Right cardiac atrium (tissue), 5 donors: ENCODE measurements at regions not wholly inside any gene's neighbourhood (a gene's known extent, or its start where the extent isn't known, plus 50 kb on each side); places are given as distances from the start of the nearest gene placed in this dataset.

Source experiments
- ATAC-seq, 2 donors: fragments of 200-7000 bp; cut with Tn5 transposase; one replicate each; pipeline versions ENCODE4 v1.8.0 to v1.9.1; 2020; ENCODE audit warnings: moderate library complexity in 2 of 2, mild to moderate bottlenecking in 1 of 2
- DNase-seq, 3 donors: peaks; one replicate each; pipeline ENCODE4 v3.0.0-alpha.2; 2020
- H3K27ac ChIP-seq: one replicate; pipeline ENCODE4 v1.5.1; 2013; ENCODE audit warnings: mild to moderate bottlenecking, low read length, control low read depth, moderate library complexity
- H3K27me3 ChIP-seq: one replicate; pipeline ENCODE4 v1.6.1; 2013; ENCODE audit not compliant: control insufficient read depth, insufficient read depth
- H3K4me1 ChIP-seq: one replicate; pipeline ENCODE4 v1.6.1; 2013; ENCODE audit warnings: low read length; ENCODE audit not compliant: control insufficient read depth, insufficient read depth
- H3K4me3 ChIP-seq: one replicate; pipeline ENCODE4 v1.5.1; 2013; ENCODE audit warnings: low read length, control low read depth
- H3K9me3 ChIP-seq: one replicate; pipeline ENCODE4 v1.6.1; 2013; ENCODE audit warnings: low read length; ENCODE audit not compliant: control insufficient read depth
- WGBS: extraction: QIAGEN DNeasy Blood & Tissue Kit; methylation state at CpG from one replicate; pipeline ENCODE4 v1.1.7; 2013; 5-methylcytosine and 5-hydroxymethylcytosine counted together
- intact Hi-C, 4 donors: fragments of 100-400 bp; cut with DNase I; formaldehyde crosslinking; loops; one replicate each; pipeline versions ENCODE4 v1.11.0 to v1.14.0; 2022 to 2023
- donor health status: healthy with polysubstance abuse.
- donor health status: DM: no; HTN: yes; CAD: no.
- donor health status: DM: no; HTN: no; CAD: no.
- donor health status: DM: no; HTN: yes; CAD: no; lungs with severe emphysema.
- donor health status: DM: yes; HTN: yes; CAD: no.

DNA sequence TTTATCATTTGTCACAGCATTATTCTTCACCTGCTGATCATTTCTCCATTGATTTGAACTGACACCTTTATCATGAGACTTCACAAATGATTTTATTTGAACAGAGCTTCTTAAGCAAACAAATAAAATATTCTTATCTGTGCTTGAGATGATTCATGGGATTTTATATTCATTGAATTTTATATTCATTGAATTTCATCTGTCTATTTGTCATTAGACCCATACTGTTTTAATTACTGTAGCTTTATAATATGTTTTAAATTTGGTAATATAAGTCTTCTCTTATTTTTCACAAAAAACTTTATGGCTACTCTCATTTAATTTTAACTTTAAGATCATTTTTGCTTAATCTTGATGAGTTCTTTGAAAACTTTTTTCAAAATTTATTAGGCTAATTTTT lies 777.4 kb upstream of the TBX3 start:
- Histone ChIP-seq H3K9me3 (no peaks in the 10 kb centered on the region), H3K4me3 (no peak overlapping the region), H3K4me1 (no peaks in the 10 kb centered on the region), H3K27me3 (no peaks in the 10 kb centered on the region), H3K27ac (no peak overlapping the region)
- intact Hi-C loops = loop anchor here in 1 of 4 donors (10.0 kb wide), 1 partner anchor 453 kb away; no protein-coding TSS in a partner anchor
- no peak for DNase-seq
- no peak for ATAC-seq

- Histone ChIP-seq H3K27ac (no peak overlapping the region), H3K27me3 (no peaks in the 10 kb centered on the region), H3K9me3 (no peaks in the 10 kb centered on the region), H3K4me3 (no peak overlapping the region), H3K4me1 (no peaks in the 10 kb centered on the region)
- no peak for ATAC-seq
- intact Hi-C loops = no loop called here
- no peak for DNase-seq
- 97% methylated on average over 3 of the region's 3 CpGs for WGBS
Observed at GRCh38 chr12:115457798-115458197, 773.8 kb upstream of the TBX3 start.

DNA sequence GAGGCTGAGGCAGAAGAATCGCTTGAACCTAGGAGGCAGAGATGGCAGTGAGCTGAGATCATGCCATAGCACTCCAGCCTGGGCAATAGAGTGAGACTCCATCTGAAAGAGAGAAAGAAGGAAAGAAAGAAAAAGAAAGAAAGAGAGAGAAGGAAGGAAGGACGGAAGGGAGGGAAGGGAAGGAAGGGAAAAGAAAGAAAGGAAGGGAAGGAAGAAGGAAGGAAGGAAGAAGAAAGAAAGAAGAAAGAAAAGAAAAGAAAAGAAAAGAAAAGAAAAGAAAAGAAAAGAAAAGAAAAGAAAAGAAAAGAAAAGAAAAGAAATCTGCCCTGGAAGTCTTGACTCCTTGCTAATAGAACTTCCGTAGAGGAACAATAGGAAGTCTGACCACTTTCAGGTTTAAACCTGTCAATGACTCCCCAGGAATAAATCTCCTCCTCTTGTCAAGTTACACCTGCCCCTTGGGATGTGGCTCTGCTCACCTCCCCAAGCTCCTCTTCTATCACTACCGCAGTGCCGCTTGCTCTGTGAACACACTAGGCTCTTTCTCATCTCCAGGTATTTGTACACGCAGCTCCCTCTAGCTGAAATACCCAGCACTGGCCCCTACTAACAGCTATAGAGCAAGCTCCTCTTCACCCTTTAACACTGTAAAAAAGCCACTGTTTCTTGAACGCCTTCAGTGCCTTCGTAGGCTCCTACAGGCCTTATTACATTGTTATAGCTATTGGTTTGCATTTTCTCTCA lies 773.1 kb upstream of the TBX3 start:
- 84% methylated on average over 7 of the region's 8 CpGs for WGBS

GRCh38 chr12:115455268-115455681 lies 771.3 kb upstream of the TBX3 start:
- H3K4me3 ChIP-seq = no peak overlapping the region
- DNase-seq (no peak), ATAC-seq (no peak)
- WGBS = 65% methylated on average over 8 of the region's 8 CpGs
- H3K4me1 ChIP-seq = no peaks in the 10 kb centered on the region
- intact Hi-C loops = no loop called here
- H3K27me3 ChIP-seq = no peaks in the 10 kb centered on the region
- no peaks in the 10 kb centered on the region for H3K9me3 ChIP-seq
- H3K27ac ChIP-seq = no peak overlapping the region

More for the DNA sequence above, 773.1 kb upstream of the TBX3 start:
- Histone ChIP-seq H3K27ac (no peak overlapping the region), H3K4me1 (no peaks in the 10 kb centered on the region), H3K9me3 (no peaks in the 10 kb centered on the region), H3K4me3 (no peak overlapping the region), H3K27me3 (no peaks in the 10 kb centered on the region)
- DNase-seq (no peak), ATAC-seq (no peak)
- intact Hi-C loops = no loop called here

DNA sequence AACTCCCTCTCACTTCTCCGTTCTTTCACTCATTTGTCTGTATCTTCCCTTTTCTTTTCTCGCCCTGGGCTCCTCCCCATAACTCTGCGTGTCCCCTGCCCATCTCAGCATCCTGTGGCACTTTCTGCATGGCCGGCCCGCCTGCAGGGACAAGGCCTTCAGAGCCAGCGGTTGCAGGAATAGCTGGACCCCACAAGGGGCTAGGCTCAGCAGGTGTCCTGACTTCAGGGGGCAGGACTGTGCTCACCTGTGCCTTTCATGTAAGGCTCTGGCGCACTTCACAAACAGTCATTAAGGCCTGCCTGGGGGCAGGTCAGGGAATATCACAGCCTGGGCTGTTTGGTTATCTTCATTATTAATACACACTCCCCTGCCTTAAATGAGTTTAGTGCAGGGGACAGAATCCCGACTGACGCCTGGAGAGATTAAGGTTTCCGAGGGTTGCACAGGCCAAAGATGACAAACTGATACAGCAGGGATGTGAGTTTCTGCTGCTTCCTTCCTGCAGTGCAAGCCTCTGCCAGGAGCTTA lies 768.8 kb upstream of the TBX3 start:
- intact Hi-C loops = no loop called here
- no peak for ATAC-seq

DNA sequence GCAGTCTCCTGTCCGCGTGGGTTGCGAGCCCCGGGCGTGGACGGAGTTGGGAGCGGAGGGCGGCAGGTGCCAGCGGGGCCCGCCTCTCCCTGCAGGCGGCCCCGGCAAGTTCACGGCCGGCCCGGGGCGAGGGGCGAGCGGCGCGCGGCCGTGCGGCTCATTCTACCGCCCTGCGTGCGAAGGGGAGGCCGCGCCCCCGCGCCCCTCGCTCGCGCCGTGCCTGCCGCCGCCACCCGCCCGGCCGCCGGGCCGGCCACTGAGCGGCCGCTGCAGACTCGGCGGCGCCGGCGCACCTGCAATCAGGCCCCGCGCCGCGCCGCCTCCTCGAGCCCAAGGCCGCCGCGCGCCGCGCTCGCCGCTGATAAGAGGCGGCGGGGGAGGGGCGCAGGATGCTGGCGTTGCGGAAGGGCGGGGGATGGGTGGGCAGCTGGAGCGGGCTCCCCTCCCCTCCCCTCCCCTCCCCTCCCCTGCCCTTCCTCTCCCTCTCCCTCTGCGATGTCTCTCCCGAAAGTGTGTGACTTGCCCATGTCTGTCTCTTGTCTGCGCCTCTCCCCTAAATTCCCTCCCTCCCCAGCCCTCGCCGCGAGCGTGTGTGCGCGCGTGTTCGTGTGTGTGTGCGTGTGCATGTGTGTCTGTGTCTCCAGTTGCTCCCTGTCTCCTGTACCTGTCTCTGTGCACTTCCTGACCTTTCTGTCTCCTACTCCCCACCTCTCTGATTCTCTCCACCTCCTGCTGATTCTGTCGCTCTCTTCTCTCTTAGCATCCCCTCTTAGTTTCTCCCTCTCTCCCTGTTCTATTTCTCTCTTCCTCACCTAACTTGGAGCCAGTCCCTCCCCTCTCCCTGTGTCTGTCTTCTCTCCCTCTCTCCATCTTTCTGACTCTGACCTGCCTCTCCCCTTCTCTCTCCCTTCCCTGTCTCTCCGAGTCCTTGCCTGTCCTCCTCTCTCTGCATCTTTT lies 768.1 kb upstream of the TBX3 start:
- 3% methylated on average over 82 of the region's 83 CpGs for WGBS
- Histone ChIP-seq H3K4me3 (peak overlapping the region; percentile 66), H3K27me3 (no peaks in the 10 kb centered on the region), H3K27ac (peak overlapping the region; percentile 31), H3K4me1 (no peaks in the 10 kb centered on the region), H3K9me3 (no peaks in the 10 kb centered on the region)
- DNase-seq (peak; percentile 42 to 81 (median 73)), ATAC-seq (peak; percentile 52 to 70)
- intact Hi-C loops = no loop called here

More for the DNA sequence above, 768.8 kb upstream of the TBX3 start:
- WGBS = 78% methylated on average over 10 of the region's 10 CpGs
- H3K27ac ChIP-seq = no peak overlapping the region
- no peak overlapping the region for H3K4me3 ChIP-seq
- no peaks in the 10 kb centered on the region for H3K27me3 ChIP-seq
- no peaks in the 10 kb centered on the region for H3K4me1 ChIP-seq
- no peaks in the 10 kb centered on the region for H3K9me3 ChIP-seq
- no peak for DNase-seq

DNA sequence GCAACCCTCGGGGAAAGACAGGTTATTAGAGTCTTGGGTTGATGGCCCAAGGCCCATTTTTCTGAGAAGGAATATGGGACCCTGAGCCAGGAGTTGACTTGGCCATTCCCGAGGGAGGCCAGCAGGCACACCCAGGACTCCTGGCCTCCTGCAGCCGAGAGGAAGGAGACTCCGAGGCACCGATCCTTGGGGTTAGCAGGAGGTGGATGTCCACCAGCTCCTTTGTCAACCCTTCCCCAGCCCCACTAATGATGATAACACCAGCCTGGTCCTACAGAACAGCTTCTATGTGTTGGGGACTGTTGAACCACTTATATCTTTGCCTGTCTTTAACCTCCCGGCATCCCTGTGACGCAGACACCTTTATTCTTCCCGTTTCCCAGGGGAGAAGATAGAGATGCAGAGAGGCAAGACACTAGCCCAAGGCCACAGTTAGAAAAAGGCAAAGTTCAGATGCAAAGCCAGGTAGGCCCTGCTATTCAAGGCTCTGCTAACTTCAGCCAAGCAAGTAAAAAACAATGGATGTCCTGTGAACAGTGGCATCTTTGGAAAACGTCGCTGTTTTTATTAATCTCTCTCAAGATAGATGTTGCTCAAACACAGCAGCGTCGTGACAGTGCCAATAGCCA lies 767.3 kb upstream of the TBX3 start:
- ATAC-seq (peak in 1 of 2 donors; percentile 26), DNase-seq (peak in 1 of 3 donors; percentile 54)
- Histone ChIP-seq H3K4me3 (peak overlapping the region; percentile 66), H3K4me1 (no peaks in the 10 kb centered on the region), H3K27ac (peak overlapping the region; percentile 32), H3K27me3 (no peaks in the 10 kb centered on the region), H3K9me3 (no peaks in the 10 kb centered on the region)
- 45% methylated on average over 12 of the region's 12 CpGs for WGBS
- intact Hi-C loops = no loop called here

- intact Hi-C loops = no loop called here
- WGBS = 91% methylated on average over 8 of the region's 8 CpGs
- Histone ChIP-seq H3K27me3 (no peaks in the 10 kb centered on the region), H3K4me1 (no peaks in the 10 kb centered on the region), H3K4me3 (no peak overlapping the region), H3K9me3 (no peaks in the 10 kb centered on the region), H3K27ac (no peak overlapping the region)
- no peak for ATAC-seq
- DNase-seq = no peak
Observed at GRCh38 chr12:115450710-115451109, 766.7 kb upstream of the TBX3 start.

- intact Hi-C loops = no loop called here
- H3K4me3 ChIP-seq = no peak overlapping the region
Observed at GRCh38 chr12:115450017-115450416, 766.0 kb upstream of the TBX3 start.

GRCh38 chr12:115449526-115449925 lies 765.6 kb upstream of the TBX3 start:
- ATAC-seq = no peak
- no peak for DNase-seq
- Histone ChIP-seq H3K27me3 (no peaks in the 10 kb centered on the region), H3K4me1 (no peaks in the 10 kb centered on the region), H3K9me3 (no peaks in the 10 kb centered on the region), H3K4me3 (no peak overlapping the region), H3K27ac (no peak overlapping the region)
- intact Hi-C loops = no loop called here
- 91% methylated on average over 5 of the region's 5 CpGs for WGBS

More at GRCh38 chr12:115450017-115450416, 766.0 kb upstream of the TBX3 start:
- no peaks in the 10 kb centered on the region for H3K27me3 ChIP-seq
- ATAC-seq (no peak), DNase-seq (no peak)
- no peaks in the 10 kb centered on the region for H3K9me3 ChIP-seq
- WGBS = 93% methylated on average over 3 of the region's 3 CpGs
- no peaks in the 10 kb centered on the region for H3K4me1 ChIP-seq
- no peak overlapping the region for H3K27ac ChIP-seq
